OCI-LY7 (cell line): ENCODE measurements at regions not wholly inside any gene's neighbourhood (a gene's known extent, or its start where the extent isn't known, plus 50 kb on each side); places are given as distances from the start of the nearest gene placed in this dataset.
A peak's percentile ranks its signal among the peaks of the same experiment; 100 is the strongest.

Experiments used
- BruUV-seq: library from RNA; stranded (reverse); fragments of 400-500 nt; replicated peaks from 2 replicates; lab custom pipeline; 2021; lab: Mats Ljungman, UMichigan
- CTCF ChIA-PET: fragments of 300-600 bp; sonication (Branson Sonifier 250); formaldehyde crosslinking; loops from one replicate; lab custom pipeline; 2022; ENCODE audit warnings: antibody characterized with exemption; ENCODE audit not compliant: unreplicated experiment; lab: Charles Lee
- POLR2A ChIA-PET: fragments of 300-600 bp; sonication (Branson Sonifier 250); formaldehyde crosslinking; loops from one replicate; lab custom pipeline; 2022; ENCODE audit warnings: antibody characterized with exemption; lab: Charles Lee
- DNase-seq: peaks from one replicate; pipeline ENCODE4 v3.0.0-alpha.2; 2015; ENCODE audit warnings: low spot score
- H2AFZ ChIP-seq: fragments of 200-600 bp; sonication (generic), shearing (Covaris generic); 2 replicates; pipeline ENCODE4 v1.6.1; 2014; ENCODE audit warnings: mild to moderate bottlenecking, antibody characterized with exemption, low read length, moderate library complexity
- H3K27ac ChIP-seq: fragments of 200-600 bp; sonication (generic); 2 replicates; pipeline ENCODE4 v1.5.1; 2014; ENCODE audit warnings: mixed run types, low read depth, mild to moderate bottlenecking, moderate library complexity, low read length, inconsistent platforms; ENCODE audit not compliant: poor library complexity, severe bottlenecking
- H3K36me3 ChIP-seq: fragments of 200-600 bp; sonication (generic); 2 replicates; pipeline ENCODE4 v1.6.1; 2014; ENCODE audit warnings: mild to moderate bottlenecking, antibody characterized with exemption, low read length, moderate library complexity, mixed read lengths; ENCODE audit not compliant: insufficient read depth
- H3K4me1 ChIP-seq: fragments of 200-600 bp; sonication (generic); 2 replicates; pipeline ENCODE4 v1.5.1; 2014; ENCODE audit warnings: mild to moderate bottlenecking, low read length; ENCODE audit not compliant: insufficient read depth, poor library complexity, severe bottlenecking
- H3K4me2 ChIP-seq: fragments of 200-600 bp; sonication (generic); 2 replicates; pipeline ENCODE4 v1.6.1; 2014; ENCODE audit warnings: mild to moderate bottlenecking, low read length
- H3K4me3 ChIP-seq: fragments of 200-600 bp; sonication (generic); 2 replicates; pipeline ENCODE4 v1.5.1; 2014; ENCODE audit warnings: mild to moderate bottlenecking, low read depth, low read length; ENCODE audit not compliant: poor library complexity, severe bottlenecking
- H3K79me2 ChIP-seq: fragments of 200-600 bp; sonication (generic); 2 replicates; pipeline ENCODE4 v1.6.1; 2016; ENCODE audit warnings: low read depth, mild to moderate bottlenecking, low read length, moderate library complexity, mixed read lengths; ENCODE audit not compliant: insufficient read depth
- H3K9me2 ChIP-seq: fragments of 200-600 bp; sonication (generic); 2 replicates; pipeline ENCODE4 v1.6.1; 2016; ENCODE audit warnings: mild to moderate bottlenecking, low read length, mixed read lengths; ENCODE audit not compliant: insufficient read depth
- H3K9me3 ChIP-seq: fragments of 200-600 bp; sonication (generic); 2 replicates; pipeline ENCODE4 v1.6.1; 2014; ENCODE audit warnings: mild to moderate bottlenecking, mixed run types, low read length, mixed read lengths
- H4K20me1 ChIP-seq: fragments of 200-600 bp; sonication (generic); 2 replicates; pipeline ENCODE4 v1.6.1; 2014; ENCODE audit warnings: mild to moderate bottlenecking, antibody characterized with exemption, low read length, moderate library complexity, mixed read lengths; ENCODE audit not compliant: insufficient read depth
- EZH2phosphoT487 ChIP-seq: fragments of 200-600 bp; sonication (generic); IDR thresholded peaks from 2 replicates; pipeline ENCODE4 v1.6.1; 2018; ENCODE audit warnings: low read depth, borderline replicate concordance, mild to moderate bottlenecking, mixed run types, antibody characterized with exemption, low read length, moderate library complexity, mixed read lengths
- intact Hi-C: fragments of 100-400 bp; cut with micrococcal nuclease; formaldehyde crosslinking; loops from one replicate; pipeline ENCODE4 v1.10.0; 2022; ENCODE audit not compliant: unreplicated experiment
- TF ChIP-seq, protein P1 (sequence below): fragments of 200-600 bp; sonication (generic); conservative IDR thresholded peaks from 2 replicates; pipeline ENCODE4 v1.5.1; 2014; ENCODE audit warnings: mild to moderate bottlenecking, antibody characterized with exemption, low read length, moderate library complexity, mixed read lengths

DNA sequence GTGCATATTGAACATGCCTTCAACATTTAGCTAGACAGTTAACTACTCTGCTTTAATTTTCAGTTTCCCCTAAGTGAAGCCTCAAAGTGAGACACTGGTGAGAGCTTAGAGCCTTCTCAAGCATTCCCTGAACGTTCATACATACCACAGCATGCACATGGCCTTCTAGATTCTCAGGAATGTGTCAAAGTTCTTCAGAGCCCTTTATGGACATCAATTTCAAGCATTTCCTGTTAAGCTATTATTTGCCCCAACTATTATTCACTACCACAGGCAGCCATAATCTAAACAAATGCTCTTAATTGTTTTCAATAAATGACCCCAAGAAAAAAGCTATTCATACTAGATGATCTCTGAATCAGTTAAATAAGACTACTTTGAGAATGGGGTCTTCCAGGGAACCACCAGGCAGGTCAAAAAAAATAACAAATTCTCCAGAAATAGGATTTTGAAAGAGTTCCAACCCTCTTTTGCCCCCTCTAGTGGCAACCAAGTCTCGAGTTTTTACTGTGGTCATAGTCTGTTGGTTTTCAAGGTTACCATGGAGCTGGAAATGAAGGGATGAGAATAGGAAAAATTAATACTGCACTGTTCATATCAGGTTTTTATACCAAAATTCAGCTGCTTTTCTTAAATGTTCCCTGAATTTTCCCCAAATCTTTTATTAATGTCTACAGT lies 235.4 kb downstream of the RAB28 start:
- Histone ChIP-seq H3K4me3 (no peak overlapping the region), H4K20me1 (no peaks in the 10 kb centered on the region), H3K9me2 (no peaks in the 10 kb centered on the region), H3K27ac (no peak overlapping the region), H2AFZ (no peak overlapping the region), H3K4me2 (no peak overlapping the region), H3K4me1 (no peaks in the 10 kb centered on the region), H3K79me2 (no peaks in the 10 kb centered on the region), H3K36me3 (no peaks in the 10 kb centered on the region), H3K9me3 (no peaks in the 10 kb centered on the region)
- POLR2A ChIA-PET: interaction anchor here (0.7 kb wide), 1 partner anchor 18 kb away, joined by 3 read pairs; no protein-coding TSS in a partner anchor
- intact Hi-C loops: loop anchor here (10.0 kb wide), 1 partner anchor 394 kb away; no protein-coding TSS in a partner anchor
- TF ChIP-seq, protein P1, sequence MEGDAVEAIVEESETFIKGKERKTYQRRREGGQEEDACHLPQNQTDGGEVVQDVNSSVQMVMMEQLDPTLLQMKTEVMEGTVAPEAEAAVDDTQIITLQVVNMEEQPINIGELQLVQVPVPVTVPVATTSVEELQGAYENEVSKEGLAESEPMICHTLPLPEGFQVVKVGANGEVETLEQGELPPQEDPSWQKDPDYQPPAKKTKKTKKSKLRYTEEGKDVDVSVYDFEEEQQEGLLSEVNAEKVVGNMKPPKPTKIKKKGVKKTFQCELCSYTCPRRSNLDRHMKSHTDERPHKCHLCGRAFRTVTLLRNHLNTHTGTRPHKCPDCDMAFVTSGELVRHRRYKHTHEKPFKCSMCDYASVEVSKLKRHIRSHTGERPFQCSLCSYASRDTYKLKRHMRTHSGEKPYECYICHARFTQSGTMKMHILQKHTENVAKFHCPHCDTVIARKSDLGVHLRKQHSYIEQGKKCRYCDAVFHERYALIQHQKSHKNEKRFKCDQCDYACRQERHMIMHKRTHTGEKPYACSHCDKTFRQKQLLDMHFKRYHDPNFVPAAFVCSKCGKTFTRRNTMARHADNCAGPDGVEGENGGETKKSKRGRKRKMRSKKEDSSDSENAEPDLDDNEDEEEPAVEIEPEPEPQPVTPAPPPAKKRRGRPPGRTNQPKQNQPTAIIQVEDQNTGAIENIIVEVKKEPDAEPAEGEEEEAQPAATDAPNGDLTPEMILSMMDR: peak; percentile 69
- TF ChIP-seq EZH2phosphoT487: no peak
- CTCF ChIA-PET: no interaction called here
- BruUV-seq: no TSS peak
- no peak for DNase-seq

GRCh38 chr4:13246107-13246506 lies 238.0 kb downstream of the RAB28 start:
- POLR2A ChIA-PET: no interaction called here
- intact Hi-C loops: loop anchor here (10.0 kb wide), 1 partner anchor 391 kb away; no protein-coding TSS in a partner anchor

More at GRCh38 chr4:13246107-13246506, 238.0 kb downstream of the RAB28 start:
- TF ChIP-seq, protein P1: no peak
- TF ChIP-seq EZH2phosphoT487: no peak
- CTCF ChIA-PET: no interaction called here
- no peaks in the 10 kb centered on the region for H3K4me1 ChIP-seq
- no peaks in the 10 kb centered on the region for H4K20me1 ChIP-seq
- no peak overlapping the region for H3K27ac ChIP-seq
- H3K4me2 ChIP-seq: no peak overlapping the region
- DNase-seq: no peak
- H3K36me3 ChIP-seq: no peaks in the 10 kb centered on the region
- BruUV-seq: no TSS peak
- H3K9me3 ChIP-seq: no peaks in the 10 kb centered on the region
- H3K79me2 ChIP-seq: no peaks in the 10 kb centered on the region
- no peak overlapping the region for H2AFZ ChIP-seq
- H3K9me2 ChIP-seq: no peaks in the 10 kb centered on the region
- no peak overlapping the region for H3K4me3 ChIP-seq
